ENCODE measurements at regions not wholly inside any gene's neighbourhood (a gene's known extent, or its start where the extent isn't known, plus 50 kb on each side); places are given as distances from the start of the nearest gene placed in this dataset.

GRCh38 chr1:218525031-218525430 lies 179.9 kb downstream of the TGFB2 start:
- Mint-ChIP-seq H3K27ac (no peak overlapping the region), H3K27me3 (ENCODE audit: low read depth in 3 of 3) (peaks cover 3 to 15% (median 7%) of the 10 kb centered on the region in 3 donors), H3K4me3 (no peak overlapping the region), H3K36me3 (no peaks in the 10 kb centered on the region), H3K9me3 (no peaks in the 10 kb centered on the region), H3K4me1 (peaks cover 6% of the 10 kb centered on the region)
- H3K36me3 ChIP-seq (replicated peaks in 1 of 2; ENCODE audit: control insufficient read depth in 1 of 2, insufficient read depth in 2 of 2, low read length in 2 of 2): no peaks in the 10 kb centered on the region
- H3K9ac ChIP-seq (ENCODE audit: insufficient read depth, low read length, poor library complexity, severe bottlenecking): no peak overlapping the region
- H2AFZ ChIP-seq (ENCODE audit: insufficient read depth, low read depth, low read length, poor library complexity, severe bottlenecking): no peak overlapping the region
- no peaks in the 10 kb centered on the region for H3K27me3 ChIP-seq (ENCODE audit: control insufficient read depth in 2 of 2, insufficient read depth in 2 of 2, low read length in 2 of 2)
- no peak overlapping the region for H3K4me2 ChIP-seq (replicated peaks; ENCODE audit: extremely low read depth, low read length, poor library complexity, severe bottlenecking)
- peaks cover 0 to 6% of the 10 kb centered on the region in 2 donors for H3K4me1 ChIP-seq (ENCODE audit: control insufficient read depth in 1 of 2, insufficient read depth in 2 of 2, low read length in 2 of 2)
- no peak overlapping the region for H3K27ac ChIP-seq (ENCODE audit: low read depth in 1 of 2, low read length in 2 of 2)
- WGBS (ENCODE audit: insufficient coverage): no CpG with 5 or more reads among the region's 6 CpGs
- H3K4me3 ChIP-seq (replicated peaks in 1 of 3; ENCODE audit: low read depth in 2 of 3, low read length in 3 of 3): no peak overlapping the region
- intact Hi-C loops (cut with micrococcal nuclease): no loop called here
- H3K79me2 ChIP-seq (ENCODE audit: insufficient read depth, low read length): no peaks in the 10 kb centered on the region
- peak; percentile 14 to 64 (median 38) for DNase-seq
- TF ChIP-seq CTCF (IDR thresholded peaks at IDR 0.05): no peak
- H4K20me1 ChIP-seq (ENCODE audit: insufficient read depth, low read length): no peaks in the 10 kb centered on the region
- H3K9me3 ChIP-seq (replicated peaks in 1 of 2; ENCODE audit: control insufficient read depth in 1 of 2, insufficient read depth in 1 of 2, low read length in 2 of 2): no peaks in the 10 kb centered on the region

GRCh38 chr1:218525451-218526197 lies 180.5 kb downstream of the TGFB2 start:
- Mint-ChIP-seq H3K36me3 (no peaks in the 10 kb centered on the region), H3K9me3 (no peaks in the 10 kb centered on the region), H3K4me3 (no peak overlapping the region), H3K27ac (no peak overlapping the region), H3K4me1 (peaks cover 6% of the 10 kb centered on the region), H3K27me3 (ENCODE audit: low read depth in 3 of 3) (peaks cover 3 to 14% (median 6%) of the 10 kb centered on the region in 3 donors)
- no peaks in the 10 kb centered on the region for H3K9me3 ChIP-seq (replicated peaks in 1 of 2; ENCODE audit: control insufficient read depth in 1 of 2, insufficient read depth in 1 of 2, low read length in 2 of 2)
- TF ChIP-seq CTCF (IDR thresholded peaks at IDR 0.05): no peak
- no peaks in the 10 kb centered on the region for H3K79me2 ChIP-seq (ENCODE audit: insufficient read depth, low read length)
- H3K27ac ChIP-seq (ENCODE audit: low read depth in 1 of 2, low read length in 2 of 2): no peak overlapping the region
- WGBS (ENCODE audit: insufficient coverage): no CpG with 5 or more reads among the region's 3 CpGs
- H4K20me1 ChIP-seq (ENCODE audit: insufficient read depth, low read length): no peaks in the 10 kb centered on the region
- no peak overlapping the region for H3K4me3 ChIP-seq (replicated peaks in 1 of 3; ENCODE audit: low read depth in 2 of 3, low read length in 3 of 3)
- no peak overlapping the region for H3K9ac ChIP-seq (ENCODE audit: insufficient read depth, low read length, poor library complexity, severe bottlenecking)
- H3K36me3 ChIP-seq (replicated peaks in 1 of 2; ENCODE audit: control insufficient read depth in 1 of 2, insufficient read depth in 2 of 2, low read length in 2 of 2): no peaks in the 10 kb centered on the region
- no peak overlapping the region for H2AFZ ChIP-seq (ENCODE audit: insufficient read depth, low read depth, low read length, poor library complexity, severe bottlenecking)
- intact Hi-C loops (cut with micrococcal nuclease): no loop called here
- no peak for DNase-seq
- H3K4me2 ChIP-seq (replicated peaks; ENCODE audit: extremely low read depth, low read length, poor library complexity, severe bottlenecking): no peak overlapping the region
- peaks cover 0 to 6% of the 10 kb centered on the region in 2 donors for H3K4me1 ChIP-seq (ENCODE audit: control insufficient read depth in 1 of 2, insufficient read depth in 2 of 2, low read length in 2 of 2)
- H3K27me3 ChIP-seq (ENCODE audit: control insufficient read depth in 2 of 2, insufficient read depth in 2 of 2, low read length in 2 of 2): no peaks in the 10 kb centered on the region
